ENCODE measurements at regions not wholly inside any gene's neighbourhood (a gene's known extent, or its start where the extent isn't known, plus 50 kb on each side); places are given as distances from the start of the nearest gene placed in this dataset.

GRCh38 chr5:135114759-135115158 lies 80.7 kb upstream of the PITX1 start:
- Histone ChIP-seq H3K9ac (no peak overlapping the region), H4K20me1 (no peaks in the 10 kb centered on the region), H3K4me3 (no peak overlapping the region), H3K4me2 (peak overlapping the region in 2 of 11 experiments; percentile 60 to 70; a peak in 3 of 22 replicates), H3K36me3 (no peaks in the 10 kb centered on the region), H3K4me1 (peaks cover 0 to 92% (median 21%) of the 10 kb centered on the region in 10 experiments; a peak in 11 of 20 replicates), H3K9me3 (replicated peaks in 1 of 11) (no peaks in the 10 kb centered on the region), H3K27ac (no peak overlapping the region; a peak in 1 of 22 replicates), H3K27me3 (no peaks in the 10 kb centered on the region)
- no peak for TF ChIP-seq Cebpa-rat (IDR thresholded peaks at IDR 0.05)

- Histone ChIP-seq H3K36me3 (no peaks in the 10 kb centered on the region), H3K4me1 (peaks cover 0 to 71% (median 13%) of the 10 kb centered on the region in 10 experiments; a peak in 11 of 20 replicates), H3K4me2 (peak overlapping the region in 3 of 11 experiments; percentile 49 to 63 (median 54); a peak in 6 of 22 replicates), H3K4me3 (no peak overlapping the region), H3K27me3 (no peaks in the 10 kb centered on the region), H3K27ac (peak overlapping the region in 2 of 11 experiments; percentile 35 to 44; a peak in 4 of 22 replicates), H3K9ac (no peak overlapping the region), H4K20me1 (no peaks in the 10 kb centered on the region), H3K9me3 (replicated peaks in 1 of 11) (no peaks in the 10 kb centered on the region)
- no peak for TF ChIP-seq Cebpa-rat (IDR thresholded peaks at IDR 0.05)
These were observed 78.1 kb upstream of the PITX1 start for GRCh38 chr5:135112008-135112725.

DNA sequence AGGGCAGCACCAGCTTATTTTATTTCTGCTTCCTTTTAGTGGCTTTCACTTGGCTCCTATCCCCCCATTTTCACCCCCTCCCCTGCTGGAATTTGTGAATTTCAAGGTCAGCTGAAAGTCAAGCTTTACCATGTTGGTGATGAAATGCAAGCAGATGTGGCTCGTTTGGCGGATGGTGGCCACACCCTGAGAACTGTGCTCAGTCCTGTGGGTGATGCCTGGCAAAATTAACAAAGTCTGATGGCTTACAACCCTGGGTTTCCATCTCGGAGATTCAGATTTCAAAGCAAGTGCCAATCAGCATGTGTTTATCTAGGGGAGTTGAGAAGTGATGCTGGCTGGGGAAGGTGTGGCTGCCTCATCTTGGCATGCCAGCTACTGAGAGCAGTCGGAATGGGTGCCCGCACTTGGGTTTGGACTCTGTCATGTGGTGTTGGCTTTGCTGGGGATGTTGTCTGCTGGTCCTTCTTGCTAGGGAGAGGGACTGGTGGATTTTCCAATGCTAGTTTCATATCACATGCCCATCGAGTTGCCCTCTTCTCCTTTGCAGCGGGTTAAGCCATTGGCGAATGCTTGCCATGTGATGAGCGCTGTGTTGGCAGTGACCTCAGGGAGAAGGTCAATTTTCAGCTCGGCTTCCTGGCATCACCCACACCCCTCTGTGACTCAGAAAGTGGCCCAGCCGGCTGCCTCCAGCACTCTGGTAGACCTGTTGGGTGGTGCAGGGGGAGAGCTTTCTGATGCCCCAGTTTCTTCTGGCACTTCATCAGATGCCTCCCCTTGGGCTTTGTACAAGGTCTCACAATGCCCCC lies 77.0 kb upstream of the PITX1 start:
- Histone ChIP-seq H3K27me3 (no peaks in the 10 kb centered on the region), H3K27ac (no peak overlapping the region), H3K4me3 (no peak overlapping the region), H3K4me1 (peaks cover 0 to 71% (median 3%) of the 10 kb centered on the region in 10 experiments; a peak in 11 of 20 replicates), H3K9ac (no peak overlapping the region), H3K9me3 (replicated peaks in 1 of 11) (no peaks in the 10 kb centered on the region), H3K4me2 (peak overlapping the region in 3 of 11 experiments; percentile 49 to 63 (median 54); a peak in 6 of 22 replicates), H4K20me1 (no peaks in the 10 kb centered on the region), H3K36me3 (no peaks in the 10 kb centered on the region)
- no peak for TF ChIP-seq Cebpa-rat (IDR thresholded peaks at IDR 0.05)

DNA sequence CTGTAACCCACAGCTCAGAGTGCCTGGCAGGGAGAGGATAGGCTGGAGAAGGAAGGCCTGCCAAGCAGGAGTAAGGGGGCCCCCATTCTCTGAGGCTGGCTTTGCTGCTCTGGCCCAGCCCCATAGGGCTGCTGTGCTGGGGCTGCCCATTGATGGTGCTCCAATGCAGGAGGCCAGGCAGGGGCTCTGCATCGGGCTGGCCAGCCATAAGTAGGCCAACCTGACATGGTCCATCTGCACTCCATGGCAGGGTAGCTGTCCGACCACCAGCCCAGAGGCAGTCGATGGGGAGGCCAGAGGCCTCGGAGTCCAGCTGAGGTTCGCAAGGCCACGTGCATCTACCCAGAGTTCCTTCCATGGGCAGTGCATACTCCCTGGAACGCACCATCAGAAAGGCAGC lies 75.0 kb upstream of the PITX1 start:
- no peak for TF ChIP-seq Cebpa-rat (IDR thresholded peaks at IDR 0.05)
- no peaks in the 10 kb centered on the region for H3K36me3 ChIP-seq
- peaks cover 0 to 65% (median 0%) of the 10 kb centered on the region in 10 experiments; a peak in 6 of 20 replicates for H3K4me1 ChIP-seq
- no peak overlapping the region for H3K4me2 ChIP-seq
- no peaks in the 10 kb centered on the region for H3K9me3 ChIP-seq (replicated peaks in 1 of 11)
- no peak overlapping the region for H3K27ac ChIP-seq
- H3K9ac ChIP-seq = no peak overlapping the region
- H3K27me3 ChIP-seq = no peaks in the 10 kb centered on the region
- no peaks in the 10 kb centered on the region for H4K20me1 ChIP-seq
- H3K4me3 ChIP-seq = no peak overlapping the region

GRCh38 chr5:135108569-135108968 lies 74.5 kb upstream of the PITX1 start:
- Histone ChIP-seq H3K36me3 (no peaks in the 10 kb centered on the region), H3K4me1 (peaks cover 0 to 65% (median 0%) of the 10 kb centered on the region in 10 experiments; a peak in 6 of 20 replicates)

DNA sequence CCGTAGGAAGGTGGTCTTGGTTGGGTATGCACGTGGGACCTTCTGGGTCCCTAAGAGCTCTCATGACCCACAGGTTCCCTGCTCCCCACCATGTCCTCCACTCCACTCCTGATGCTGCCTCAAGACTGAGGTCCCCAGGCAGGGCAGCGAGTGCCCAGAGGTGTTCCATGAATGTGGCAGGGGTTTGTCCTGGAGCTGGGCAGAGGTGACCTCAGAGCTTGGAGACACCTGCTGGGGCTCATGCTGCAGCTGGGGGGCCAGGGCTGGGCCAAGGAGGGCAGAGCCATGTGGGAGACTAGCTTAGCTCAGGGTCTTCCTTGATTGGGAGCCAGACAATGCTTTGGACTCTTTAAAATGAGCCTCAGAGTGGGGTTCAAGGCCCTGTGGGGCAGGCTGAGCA lies 74.0 kb upstream of the PITX1 start:
- peaks cover 0 to 59% (median 0%) of the 10 kb centered on the region in 10 experiments; a peak in 6 of 20 replicates for H3K4me1 ChIP-seq
- no peak overlapping the region for H3K4me2 ChIP-seq
- H3K4me3 ChIP-seq = no peak overlapping the region
- TF ChIP-seq Cebpa-rat (IDR thresholded peaks at IDR 0.05) = no peak
- no peaks in the 10 kb centered on the region for H3K36me3 ChIP-seq
- no peaks in the 10 kb centered on the region for H3K9me3 ChIP-seq (replicated peaks in 1 of 11)
- H3K9ac ChIP-seq = no peak overlapping the region
- no peaks in the 10 kb centered on the region for H4K20me1 ChIP-seq
- H3K27me3 ChIP-seq = no peaks in the 10 kb centered on the region
- no peak overlapping the region for H3K27ac ChIP-seq

More at GRCh38 chr5:135108569-135108968, 74.5 kb upstream of the PITX1 start:
- no peak overlapping the region for H3K4me2 ChIP-seq
- no peaks in the 10 kb centered on the region for H3K9me3 ChIP-seq (replicated peaks in 1 of 11)
- H3K9ac ChIP-seq = no peak overlapping the region
- H3K4me3 ChIP-seq = no peak overlapping the region
- H3K27ac ChIP-seq = no peak overlapping the region
- TF ChIP-seq Cebpa-rat (IDR thresholded peaks at IDR 0.05) = no peak
- no peaks in the 10 kb centered on the region for H3K27me3 ChIP-seq
- no peaks in the 10 kb centered on the region for H4K20me1 ChIP-seq

GRCh38 chr5:135106610-135107471 lies 72.8 kb upstream of the PITX1 start:
- no peaks in the 10 kb centered on the region for H3K9me3 ChIP-seq (replicated peaks in 1 of 11)

DNA sequence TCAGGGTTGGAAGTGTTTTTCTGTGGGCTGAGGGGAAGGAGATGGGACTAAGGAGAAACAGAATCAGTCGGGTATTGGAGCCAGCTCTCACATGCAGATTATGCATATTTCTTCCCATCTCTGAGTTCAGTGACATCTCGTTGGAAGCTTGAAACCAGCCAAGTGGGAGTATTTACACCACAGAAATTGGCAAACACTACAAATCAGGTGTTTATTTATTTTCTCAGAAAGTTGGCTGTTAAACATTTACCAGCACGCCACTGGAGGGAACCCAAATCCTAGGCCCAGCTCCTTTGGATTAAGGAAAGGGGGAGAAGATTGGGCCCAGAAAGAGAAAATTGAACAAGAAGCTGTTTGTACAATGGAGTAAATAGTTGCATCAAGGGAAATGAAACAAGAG lies 72.1 kb upstream of the PITX1 start:
- no peaks in the 10 kb centered on the region for H4K20me1 ChIP-seq
- no peaks in the 10 kb centered on the region for H3K9me3 ChIP-seq (replicated peaks in 1 of 11)
- no peak overlapping the region for H3K27ac ChIP-seq
- no peaks in the 10 kb centered on the region for H3K36me3 ChIP-seq
- peaks cover 0 to 41% (median 0%) of the 10 kb centered on the region in 10 experiments; a peak in 6 of 20 replicates for H3K4me1 ChIP-seq
- H3K9ac ChIP-seq = no peak overlapping the region
- H3K27me3 ChIP-seq = no peaks in the 10 kb centered on the region
- TF ChIP-seq Cebpa-rat (IDR thresholded peaks at IDR 0.05) = no peak
- peak overlapping the region in 1 of 11 experiments; percentile 2; a peak in 1 of 22 replicates for H3K4me2 ChIP-seq
- no peak overlapping the region for H3K4me3 ChIP-seq

More at GRCh38 chr5:135106610-135107471, 72.8 kb upstream of the PITX1 start:
- Histone ChIP-seq H3K4me3 (no peak overlapping the region), H3K4me2 (peak overlapping the region in 2 of 11 experiments; percentile 2 to 3; a peak in 2 of 22 replicates), H3K9ac (no peak overlapping the region), H3K4me1 (peaks cover 0 to 48% (median 0%) of the 10 kb centered on the region in 10 experiments; a peak in 6 of 20 replicates), H4K20me1 (no peaks in the 10 kb centered on the region), H3K36me3 (no peaks in the 10 kb centered on the region), H3K27me3 (no peaks in the 10 kb centered on the region), H3K27ac (no peak overlapping the region)
- no peak for TF ChIP-seq Cebpa-rat (IDR thresholded peaks at IDR 0.05)
